ENCODE measurements at regions not wholly inside any gene's neighbourhood (a gene's known extent, or its start where the extent isn't known, plus 50 kb on each side); places are given as distances from the start of the nearest gene placed in this dataset.

DNA sequence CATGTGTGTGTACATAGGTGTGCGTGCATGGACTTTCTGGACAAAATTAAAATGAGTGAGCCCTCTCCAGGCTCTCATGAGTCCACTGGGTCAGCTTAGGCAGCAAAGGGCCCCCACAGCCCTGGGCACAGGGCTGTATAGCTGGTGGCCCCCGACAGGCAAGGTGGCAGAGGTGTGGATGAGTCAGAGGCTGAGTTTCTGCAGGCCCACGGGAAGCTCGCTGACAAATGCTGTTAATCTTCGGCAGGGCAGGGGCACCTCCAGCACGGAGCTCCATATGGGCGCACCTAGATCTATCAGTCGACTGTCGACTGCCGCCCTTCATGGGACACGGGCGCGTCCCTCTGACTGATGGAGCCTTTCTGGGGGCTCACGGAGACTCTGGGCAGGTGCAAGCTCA, 181.1 kb downstream of the URI1 start:
- H3K27me3 Mint-ChIP-seq (ENCODE audit: unreplicated experiment): no peaks in the 10 kb centered on the region
- TF ChIP-seq, protein P1, sequence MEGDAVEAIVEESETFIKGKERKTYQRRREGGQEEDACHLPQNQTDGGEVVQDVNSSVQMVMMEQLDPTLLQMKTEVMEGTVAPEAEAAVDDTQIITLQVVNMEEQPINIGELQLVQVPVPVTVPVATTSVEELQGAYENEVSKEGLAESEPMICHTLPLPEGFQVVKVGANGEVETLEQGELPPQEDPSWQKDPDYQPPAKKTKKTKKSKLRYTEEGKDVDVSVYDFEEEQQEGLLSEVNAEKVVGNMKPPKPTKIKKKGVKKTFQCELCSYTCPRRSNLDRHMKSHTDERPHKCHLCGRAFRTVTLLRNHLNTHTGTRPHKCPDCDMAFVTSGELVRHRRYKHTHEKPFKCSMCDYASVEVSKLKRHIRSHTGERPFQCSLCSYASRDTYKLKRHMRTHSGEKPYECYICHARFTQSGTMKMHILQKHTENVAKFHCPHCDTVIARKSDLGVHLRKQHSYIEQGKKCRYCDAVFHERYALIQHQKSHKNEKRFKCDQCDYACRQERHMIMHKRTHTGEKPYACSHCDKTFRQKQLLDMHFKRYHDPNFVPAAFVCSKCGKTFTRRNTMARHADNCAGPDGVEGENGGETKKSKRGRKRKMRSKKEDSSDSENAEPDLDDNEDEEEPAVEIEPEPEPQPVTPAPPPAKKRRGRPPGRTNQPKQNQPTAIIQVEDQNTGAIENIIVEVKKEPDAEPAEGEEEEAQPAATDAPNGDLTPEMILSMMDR (IDR thresholded peaks at IDR 0.05): no peak
- no peak for DNase-seq (ENCODE audit: extremely low spot score, unreplicated experiment)
- H3K9me3 Mint-ChIP-seq (ENCODE audit: unreplicated experiment): peaks cover 4% of the 10 kb centered on the region
- H3K36me3 Mint-ChIP-seq (ENCODE audit: unreplicated experiment): no peaks in the 10 kb centered on the region
- no peaks in the 10 kb centered on the region for H3K4me1 Mint-ChIP-seq (ENCODE audit: unreplicated experiment)
- no peak overlapping the region for H3K4me3 Mint-ChIP-seq (ENCODE audit: unreplicated experiment)
- no peak overlapping the region for H3K27ac Mint-ChIP-seq (ENCODE audit: unreplicated experiment)

DNA sequence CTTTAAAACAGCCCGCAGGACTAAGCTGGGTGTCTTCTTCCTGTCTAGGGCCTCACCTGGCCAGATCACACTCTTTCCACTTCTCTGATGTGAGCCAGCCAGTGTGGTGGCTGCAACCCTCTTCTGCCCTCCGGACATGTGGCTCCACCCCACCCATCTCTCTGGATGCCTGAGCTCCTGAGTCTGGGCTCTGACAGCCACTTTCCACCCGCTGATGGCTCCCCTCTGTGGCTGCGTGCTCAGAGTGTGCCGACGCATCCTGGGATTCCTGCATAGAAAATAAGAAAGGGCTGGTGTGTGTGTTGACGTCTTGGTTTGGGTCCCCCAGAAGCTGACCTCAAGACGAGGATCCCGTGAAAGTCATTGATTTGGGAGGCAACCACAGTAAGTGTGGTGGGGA, 181.6 kb downstream of the URI1 start:
- H3K27me3 Mint-ChIP-seq (ENCODE audit: unreplicated experiment): no peaks in the 10 kb centered on the region
- no peak for DNase-seq (ENCODE audit: extremely low spot score, unreplicated experiment)
- no peaks in the 10 kb centered on the region for H3K4me1 Mint-ChIP-seq (ENCODE audit: unreplicated experiment)
- no peak overlapping the region for H3K27ac Mint-ChIP-seq (ENCODE audit: unreplicated experiment)
- H3K4me3 Mint-ChIP-seq (ENCODE audit: unreplicated experiment): no peak overlapping the region
- peaks cover 4% of the 10 kb centered on the region for H3K9me3 Mint-ChIP-seq (ENCODE audit: unreplicated experiment)
- TF ChIP-seq, protein P1 (IDR thresholded peaks at IDR 0.05): no peak
- H3K36me3 Mint-ChIP-seq (ENCODE audit: unreplicated experiment): no peaks in the 10 kb centered on the region

- no peaks in the 10 kb centered on the region for H3K27me3 Mint-ChIP-seq (ENCODE audit: unreplicated experiment)
- no peak overlapping the region for H3K4me3 Mint-ChIP-seq (ENCODE audit: unreplicated experiment)
- H3K9me3 Mint-ChIP-seq (ENCODE audit: unreplicated experiment): no peaks in the 10 kb centered on the region
- no peak for DNase-seq (ENCODE audit: extremely low spot score, unreplicated experiment)
- H3K4me1 Mint-ChIP-seq (ENCODE audit: unreplicated experiment): no peaks in the 10 kb centered on the region
- TF ChIP-seq, protein P1 (IDR thresholded peaks at IDR 0.05): no peak
- no peak overlapping the region for H3K27ac Mint-ChIP-seq (ENCODE audit: unreplicated experiment)
- no peaks in the 10 kb centered on the region for H3K36me3 Mint-ChIP-seq (ENCODE audit: unreplicated experiment)
These were observed 186.2 kb downstream of the URI1 start for GRCh38 chr19:30128211-30128610.

DNA sequence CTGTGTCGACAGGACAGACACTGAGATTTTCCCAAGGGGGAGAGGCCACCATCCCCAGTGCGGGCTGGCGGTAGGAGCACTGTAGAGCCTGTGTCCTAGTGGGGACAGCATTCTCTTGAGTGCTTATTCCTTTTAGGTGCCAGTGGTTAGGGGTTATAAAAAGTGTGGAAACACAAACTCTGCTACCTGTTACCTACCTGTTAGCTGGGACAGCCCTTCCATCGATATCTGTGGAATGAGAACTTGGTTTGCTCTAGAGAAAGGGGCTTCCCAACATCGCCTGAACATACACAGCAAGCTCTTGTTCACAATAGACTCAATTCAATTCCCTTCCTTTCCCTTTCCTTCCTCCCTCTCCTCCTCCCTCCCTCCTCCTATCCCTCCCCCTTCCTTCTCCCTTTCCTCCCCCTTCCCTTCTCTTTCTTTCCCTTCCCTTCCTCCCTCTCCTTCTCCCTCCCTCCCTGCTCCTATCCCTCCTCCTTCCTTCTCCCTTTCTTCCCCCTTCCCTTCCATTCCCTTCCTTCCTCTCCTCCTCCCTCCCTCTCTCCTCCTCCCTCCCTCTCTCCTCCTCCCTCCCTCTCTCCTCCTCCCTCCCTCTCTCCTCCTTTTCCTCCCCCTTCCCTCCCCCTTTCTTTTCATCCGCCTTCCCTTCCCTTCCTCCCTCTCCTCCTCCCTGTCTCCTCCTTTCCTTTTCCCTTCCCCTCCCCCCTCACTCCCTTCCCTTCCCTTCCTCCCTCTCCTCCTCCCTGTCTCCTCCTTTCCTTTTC, 188.5 kb downstream of the URI1 start:
- no peak overlapping the region for H3K4me3 Mint-ChIP-seq (ENCODE audit: unreplicated experiment)
- H3K27ac Mint-ChIP-seq (ENCODE audit: unreplicated experiment): no peak overlapping the region
- peaks cover 10% of the 10 kb centered on the region for H3K9me3 Mint-ChIP-seq (ENCODE audit: unreplicated experiment)
- H3K27me3 Mint-ChIP-seq (ENCODE audit: unreplicated experiment): no peaks in the 10 kb centered on the region
- H3K36me3 Mint-ChIP-seq (ENCODE audit: unreplicated experiment): no peaks in the 10 kb centered on the region
- no peaks in the 10 kb centered on the region for H3K4me1 Mint-ChIP-seq (ENCODE audit: unreplicated experiment)
- DNase-seq (ENCODE audit: extremely low spot score, unreplicated experiment): no peak
- TF ChIP-seq, protein P1 (IDR thresholded peaks at IDR 0.05): no peak

GRCh38 chr19:30131246-30131645, 189.2 kb downstream of the URI1 start:
- Mint-ChIP-seq H3K27me3 (ENCODE audit: unreplicated experiment) (no peaks in the 10 kb centered on the region), H3K4me1 (ENCODE audit: unreplicated experiment) (no peaks in the 10 kb centered on the region), H3K9me3 (ENCODE audit: unreplicated experiment) (peaks cover 10% of the 10 kb centered on the region), H3K27ac (ENCODE audit: unreplicated experiment) (no peak overlapping the region), H3K4me3 (ENCODE audit: unreplicated experiment) (no peak overlapping the region), H3K36me3 (ENCODE audit: unreplicated experiment) (no peaks in the 10 kb centered on the region)
- DNase-seq (ENCODE audit: extremely low spot score, unreplicated experiment): no peak
- TF ChIP-seq, protein P1 (IDR thresholded peaks at IDR 0.05): no peak

Data from osteocyte (in vitro differentiated cells).